ENCODE measurements at regions not wholly inside any gene's neighbourhood (a gene's known extent, or its start where the extent isn't known, plus 50 kb on each side); places are given as distances from the start of the nearest gene placed in this dataset.

DNA sequence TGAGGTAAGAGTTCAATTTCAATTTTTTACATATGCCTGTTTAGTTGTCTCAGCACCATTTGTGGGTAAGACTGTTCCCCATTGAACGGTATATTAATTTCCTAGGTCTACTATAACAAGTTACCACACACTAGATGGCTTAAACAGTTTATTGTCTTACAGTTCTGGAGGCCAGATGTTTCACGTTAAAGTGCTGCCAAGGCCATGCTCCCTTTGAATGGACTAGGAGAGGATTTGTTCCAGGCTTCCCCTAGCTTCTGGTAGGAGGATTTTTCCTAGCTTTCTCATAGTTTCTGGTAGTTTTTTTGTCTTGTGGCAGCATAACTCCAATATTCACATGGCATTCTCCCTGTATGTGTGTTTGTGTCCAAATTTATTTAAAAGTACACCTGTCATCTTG is 149.3 kb upstream of the CYSLTR1 start:
- DNase-seq (ENCODE audit: low read depth), result no peak

DNA sequence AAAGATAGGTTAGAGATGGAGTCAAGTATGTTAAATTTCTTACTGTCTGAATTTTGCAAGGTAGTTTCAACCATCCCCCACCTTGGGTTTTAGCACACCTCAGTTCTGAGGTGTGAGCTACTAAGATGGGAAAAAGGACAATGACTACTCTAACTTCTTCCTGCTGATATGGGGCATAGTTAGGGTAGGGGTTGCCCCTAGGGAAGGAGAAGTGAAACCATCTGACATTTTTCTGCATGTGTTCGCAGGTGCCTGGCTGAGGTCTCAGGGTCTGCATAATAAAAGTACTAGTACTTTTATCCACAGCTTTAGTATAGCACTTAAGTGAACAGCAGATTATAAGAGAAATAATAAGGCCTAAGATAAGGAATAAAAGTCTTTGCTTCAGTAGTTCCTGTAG is 129.5 kb upstream of the CYSLTR1 start:
- DNase-seq (ENCODE audit: low read depth), result no peak

GRCh38 chrX:78455901-78456300 is 128.5 kb upstream of the CYSLTR1 start:
- DNase-seq (ENCODE audit: low read depth), result no peak

DNA sequence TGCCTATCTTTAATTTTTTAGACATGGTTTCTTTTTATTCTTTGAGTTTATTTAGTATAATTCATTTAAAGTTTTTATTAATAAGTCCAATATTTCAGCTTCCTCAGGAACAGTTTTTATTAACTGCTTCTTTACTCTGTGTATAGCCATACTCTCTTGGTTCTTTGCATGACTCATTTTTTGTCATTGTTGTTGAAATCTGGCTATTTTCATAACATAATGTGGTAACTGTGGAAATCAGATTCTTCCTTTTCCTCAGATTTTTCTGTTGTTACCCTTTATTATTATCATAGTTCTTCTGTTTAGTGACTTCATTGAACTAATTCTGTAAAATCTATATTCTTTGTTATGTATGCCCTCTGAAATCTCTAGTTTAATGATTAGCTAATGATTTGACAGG is 124.9 kb upstream of the CYSLTR1 start:
- DNase-seq (ENCODE audit: low read depth), result no peak

DNA sequence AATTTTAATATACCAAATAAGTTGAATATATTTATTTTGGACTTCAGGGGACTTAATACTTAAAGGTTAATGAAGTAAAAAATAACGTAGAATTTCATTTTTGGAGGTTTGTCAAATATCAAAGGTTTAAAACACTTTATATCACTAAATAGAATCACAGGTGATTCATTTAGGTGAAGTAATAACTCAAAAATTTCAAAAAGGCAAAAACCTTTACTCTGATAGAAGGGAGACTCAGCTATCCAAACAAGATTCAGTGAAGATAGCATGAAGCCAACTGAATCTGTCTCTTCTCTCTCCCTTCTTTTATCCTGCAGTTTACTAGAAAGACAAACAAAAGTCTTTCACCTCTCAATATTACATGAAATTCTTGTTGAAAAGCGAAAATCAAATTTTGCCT is 110.2 kb upstream of the CYSLTR1 start:
- no peak for DNase-seq (ENCODE audit: low read depth)

DNA sequence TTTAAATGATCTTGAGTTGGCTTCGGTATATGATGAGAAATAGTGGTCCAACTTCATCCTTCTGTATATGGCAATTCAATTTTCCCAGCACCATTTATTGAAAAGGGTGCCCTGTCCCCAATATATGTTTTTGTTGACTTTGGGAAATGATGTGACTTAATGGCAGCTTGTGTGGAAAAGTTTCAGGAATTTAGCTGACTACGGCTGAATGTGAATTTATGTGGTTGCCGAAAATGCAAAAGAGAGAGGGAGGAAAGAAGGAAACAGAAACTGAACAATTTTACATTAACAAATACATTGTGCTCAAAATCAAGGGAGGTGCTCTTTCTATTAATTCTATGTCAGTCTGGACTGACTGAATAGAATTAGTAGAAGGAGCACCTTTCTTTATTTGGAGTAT is 101.8 kb upstream of the CYSLTR1 start:
- DNase-seq (ENCODE audit: low read depth), result no peak

DNA sequence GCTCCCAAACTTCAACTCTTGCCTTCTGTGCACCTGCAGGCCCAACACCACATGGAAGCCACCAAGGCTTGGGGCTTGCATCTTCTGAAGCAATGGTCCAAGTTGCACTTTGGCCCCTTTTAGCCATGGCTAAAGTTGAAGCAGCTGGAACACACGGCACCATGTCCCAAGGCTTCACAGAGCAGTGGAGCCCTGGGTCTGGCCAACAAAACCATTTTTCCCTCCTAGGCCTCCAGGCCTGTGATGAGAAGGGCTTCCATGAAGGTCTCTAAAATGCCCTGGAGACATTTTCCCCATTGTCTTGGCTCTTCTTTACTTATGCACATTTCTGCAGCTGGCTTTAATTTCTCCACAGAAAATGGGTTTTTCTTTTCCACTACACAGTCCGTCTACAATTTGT is 61.3 kb upstream of the CYSLTR1 start:
- DNase-seq (ENCODE audit: low read depth), result no peak

GRCh38 chrX:78387364-78387763 is 60.0 kb upstream of the CYSLTR1 start:
- no peak for DNase-seq (ENCODE audit: low read depth)

GRCh38 chrX:78384486-78384885 is 57.1 kb upstream of the CYSLTR1 start:
- DNase-seq (ENCODE audit: low read depth), result no peak

GRCh38 chrX:78383594-78383993 is 56.2 kb upstream of the CYSLTR1 start:
- no peak for DNase-seq (ENCODE audit: low read depth)

DNA sequence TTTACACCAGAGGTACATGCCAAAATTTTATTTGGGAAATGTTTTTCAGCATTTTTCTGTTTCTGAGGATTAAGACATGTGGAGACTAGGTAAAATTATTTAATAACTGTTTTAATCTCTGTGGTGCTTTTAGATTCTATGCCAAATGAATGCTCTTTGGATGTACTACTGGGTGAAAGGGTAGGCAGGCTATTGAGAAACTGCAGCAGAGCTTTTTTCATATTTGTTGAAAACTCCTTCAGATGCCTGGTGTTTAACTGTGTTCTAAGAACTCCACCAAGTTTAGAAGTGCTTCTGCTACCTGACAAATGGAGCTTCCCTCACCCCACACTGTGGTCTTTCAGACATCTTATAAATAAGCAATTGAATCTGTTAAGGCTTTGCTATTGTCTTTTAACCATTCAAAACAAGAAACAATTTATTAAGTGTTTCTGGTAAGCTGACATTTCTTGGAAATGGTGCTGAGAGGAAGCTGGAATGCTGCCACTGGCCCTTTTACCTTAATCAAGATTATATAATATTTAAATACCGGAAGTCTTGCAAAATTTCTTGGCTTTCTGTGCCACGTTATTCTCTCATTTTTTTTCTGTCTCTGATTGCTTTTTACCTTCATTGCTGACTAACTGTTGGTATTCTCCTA is 51.2 kb upstream of the CYSLTR1 start:
- DNase-seq (ENCODE audit: low read depth), result no peak
